Eye (tissue), 1 donor: ENCODE measurements at regions not wholly inside any gene's neighbourhood (a gene's known extent, or its start where the extent isn't known, plus 50 kb on each side); places are given as distances from the start of the nearest gene placed in this dataset.
A peak's percentile ranks its signal among the peaks of the same experiment; 100 is the strongest.

Source experiments
- DNase-seq: peaks from one replicate; pipeline ENCODE4 v3.0.0-alpha.2; 2015

DNA sequence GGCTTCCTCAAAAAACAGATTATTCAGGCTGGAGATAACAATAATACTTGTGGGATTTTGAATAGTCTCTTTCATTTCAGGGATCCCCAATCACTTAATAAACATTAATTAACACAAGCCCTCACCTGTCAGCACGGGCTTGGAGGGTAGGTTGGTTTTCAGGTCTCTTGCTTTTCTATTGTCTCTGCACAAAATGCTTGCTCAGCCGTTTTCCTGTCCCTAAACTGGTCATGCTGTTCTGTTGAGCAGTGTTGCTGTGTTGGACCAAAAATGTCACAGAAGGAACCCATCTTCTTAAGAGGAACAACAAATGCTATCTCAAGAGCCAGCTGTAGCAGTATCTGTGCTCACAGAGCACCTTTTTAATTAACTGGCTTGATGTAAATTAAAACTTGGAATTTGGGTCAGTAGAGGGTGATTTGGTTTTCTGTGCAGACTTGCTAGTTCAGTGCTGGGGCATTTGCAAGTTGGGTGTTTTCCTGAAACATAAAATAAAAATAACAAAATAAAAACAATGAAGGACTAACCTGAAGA is 231.8 kb upstream of the CRY1 start:
- no peak for DNase-seq

DNA sequence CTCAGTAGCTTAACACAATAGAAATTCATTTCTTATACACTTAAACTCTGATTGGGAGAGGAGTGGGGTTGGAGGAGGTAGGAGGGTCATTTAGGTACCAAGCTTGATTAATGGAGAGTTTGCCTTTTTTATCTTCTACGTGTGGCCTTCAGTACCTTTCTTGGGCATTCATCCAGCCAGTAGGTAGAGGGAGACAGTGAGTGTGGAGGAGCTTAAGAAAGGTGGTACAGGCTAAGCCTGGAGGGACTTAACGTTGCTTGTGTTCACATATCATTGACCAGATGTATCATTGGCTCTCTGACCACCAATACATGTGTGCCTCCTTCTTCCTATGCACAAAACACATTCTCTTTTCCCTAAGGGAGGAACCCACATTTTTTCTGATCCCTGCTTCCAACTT is 232.9 kb upstream of the CRY1 start:
- no peak for DNase-seq

DNA sequence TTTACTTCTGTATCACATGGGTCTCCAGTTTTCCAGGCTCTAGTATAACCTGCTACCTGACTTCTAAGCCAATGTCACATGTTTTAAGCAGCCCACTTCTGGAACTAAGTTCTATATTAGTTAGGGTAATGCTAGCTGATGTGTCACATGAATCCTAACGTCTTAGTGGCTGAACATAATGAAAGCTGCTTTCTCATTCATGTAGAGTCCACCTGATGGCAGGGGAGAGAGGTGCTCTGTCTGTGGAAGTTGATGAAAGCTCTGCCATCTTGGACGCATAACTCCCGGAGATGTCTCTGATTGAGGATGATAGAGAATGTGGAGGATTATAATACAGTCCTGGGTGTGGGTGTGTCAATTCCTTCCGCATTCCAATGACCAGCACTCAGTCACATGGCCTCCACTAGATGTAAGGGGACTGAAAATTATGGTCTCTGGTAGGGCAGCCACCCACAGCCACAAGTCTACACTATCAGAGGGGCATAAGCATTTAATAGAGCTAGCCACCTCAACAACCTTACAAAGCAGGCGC is 234.4 kb upstream of the CRY1 start:
- no peak for DNase-seq

DNA sequence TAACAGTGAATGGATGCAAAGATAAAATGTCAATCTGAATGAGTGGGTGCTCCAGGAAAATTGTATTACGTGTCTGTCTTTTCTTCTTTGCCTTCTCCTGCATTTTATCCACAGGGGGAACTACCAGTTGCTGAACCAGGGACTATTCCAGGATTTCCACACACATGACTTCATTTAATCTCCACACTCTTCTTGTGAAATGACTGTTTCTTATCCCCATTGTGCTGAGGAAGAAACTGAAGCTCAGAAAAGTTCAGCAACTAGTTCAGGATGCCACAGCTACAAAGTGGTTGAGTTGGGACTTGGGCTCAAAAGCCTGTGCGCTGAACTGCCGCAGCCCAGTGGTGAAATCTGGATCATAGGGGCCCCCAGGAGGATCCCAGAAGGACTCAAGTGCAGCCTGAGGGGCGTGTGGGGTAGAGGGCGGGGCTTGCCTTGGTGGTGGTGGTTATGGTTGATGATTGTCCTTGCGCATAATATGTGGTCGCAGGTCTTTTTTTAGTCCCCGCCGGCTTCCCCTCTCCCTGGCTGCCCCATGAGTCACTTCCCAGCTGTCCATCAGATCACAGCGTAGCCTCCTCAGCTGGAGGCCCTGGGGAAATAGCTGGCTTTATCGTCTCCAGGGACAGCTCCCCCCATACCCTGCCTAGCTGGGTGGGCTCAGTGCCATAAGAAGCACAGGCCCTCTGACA is 235.2 kb upstream of the CRY1 start:
- no peak for DNase-seq

DNA sequence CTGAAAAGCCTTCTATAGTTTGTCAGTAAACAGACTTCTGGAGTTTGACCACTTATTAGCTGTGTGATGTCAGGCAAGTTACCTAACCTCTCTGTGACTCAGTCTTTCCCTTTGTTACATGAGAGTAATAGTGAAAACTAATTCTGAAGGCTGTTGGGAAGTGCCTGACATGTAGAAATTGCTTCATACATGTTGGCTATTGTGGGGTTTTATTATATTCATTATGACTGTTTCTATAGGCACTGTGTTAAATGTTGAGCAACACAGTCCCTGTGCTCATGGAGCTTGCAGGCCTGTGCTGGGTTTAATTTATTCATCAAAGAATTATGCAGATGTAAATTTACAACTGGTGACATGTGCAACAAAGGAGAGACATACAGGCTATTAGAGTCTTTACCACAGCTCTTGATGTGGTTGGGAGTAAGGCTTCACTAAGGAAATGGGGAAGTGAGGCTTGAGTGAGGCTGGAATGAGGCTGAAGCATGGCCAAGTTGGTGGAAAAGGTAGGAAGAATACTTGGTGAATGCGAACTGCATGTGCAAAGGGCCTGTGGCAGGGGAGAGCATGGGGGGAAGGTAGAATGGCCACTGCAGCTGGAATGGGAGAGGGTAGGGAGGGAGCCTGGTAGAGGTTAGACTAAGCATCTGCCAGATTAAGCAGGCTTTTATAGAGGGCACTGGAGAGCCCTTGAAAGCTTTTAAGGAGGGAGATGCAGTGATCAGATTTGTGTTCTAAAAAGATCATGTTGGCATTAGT is 236.4 kb upstream of the CRY1 start:
- no peak for DNase-seq

DNA sequence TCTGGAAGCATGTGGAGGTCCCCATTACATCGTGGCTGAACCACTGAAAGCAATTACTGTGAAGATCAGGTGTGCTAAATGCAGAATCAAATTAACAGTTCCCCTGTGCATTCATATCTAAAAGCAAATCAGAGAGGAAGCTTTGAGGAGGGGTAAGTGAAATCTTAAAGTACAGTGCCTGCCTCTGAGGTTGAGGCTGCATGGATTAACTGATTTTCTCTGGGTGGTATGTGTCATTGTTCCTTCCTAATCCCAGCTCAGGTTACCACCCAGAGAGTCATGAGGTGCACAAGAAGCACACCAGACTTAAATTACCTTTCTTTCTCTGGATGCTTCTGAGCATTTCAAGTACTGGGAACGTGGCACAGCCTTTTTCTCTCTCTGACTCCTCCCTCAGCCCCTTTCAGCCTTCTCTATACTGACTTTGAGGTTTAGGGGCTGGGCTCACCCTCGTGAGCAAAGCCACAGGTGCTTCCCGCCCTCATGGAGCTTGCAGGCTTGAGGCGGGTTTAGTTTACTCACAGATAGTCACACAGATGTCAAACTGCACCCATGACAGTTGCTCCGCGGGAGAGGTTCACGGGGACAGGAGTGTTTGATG is 237.6 kb upstream of the CRY1 start:
- DNase-seq, result no peak

DNA sequence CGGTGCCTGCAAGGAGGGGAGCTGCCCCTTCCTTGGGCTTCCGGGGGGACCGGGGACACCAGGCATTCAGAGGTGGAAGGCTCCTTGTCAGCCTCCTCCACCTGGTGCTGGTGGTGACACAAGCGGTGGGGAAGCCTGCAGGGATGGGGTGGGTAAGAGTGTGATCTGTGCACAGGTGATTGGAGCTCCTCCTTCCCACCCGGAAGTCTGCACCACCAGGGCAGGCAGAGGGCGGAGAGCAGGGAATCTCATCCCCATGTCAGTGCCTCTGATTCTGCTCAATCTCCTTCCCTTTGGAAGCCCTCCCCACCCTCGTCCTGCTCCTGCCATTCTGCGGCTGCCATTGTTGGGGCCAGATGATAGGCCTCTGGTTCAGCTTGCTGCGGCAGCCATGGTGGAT is 238.1 kb upstream of the CRY1 start:
- no peak for DNase-seq

DNA sequence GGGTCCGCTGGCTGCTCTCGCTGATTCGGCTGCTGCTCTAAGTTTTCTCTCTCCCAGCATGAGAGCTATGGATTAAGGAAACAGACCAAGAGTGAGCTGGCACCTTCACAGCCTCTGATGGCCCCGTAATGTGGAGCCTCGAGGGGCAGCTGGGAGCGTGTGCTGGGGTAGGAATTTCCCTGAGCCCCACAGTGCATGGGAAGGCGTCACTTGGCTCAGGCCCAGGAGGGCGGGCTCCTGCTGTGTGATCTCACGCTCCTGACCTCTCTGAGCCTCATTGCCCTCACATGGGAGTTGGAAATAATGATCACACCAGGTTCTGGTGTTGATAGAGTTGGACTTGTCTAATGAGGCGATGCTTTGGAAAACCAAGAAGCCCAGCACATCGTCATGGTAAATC is 238.6 kb upstream of the CRY1 start:
- no peak for DNase-seq

DNA sequence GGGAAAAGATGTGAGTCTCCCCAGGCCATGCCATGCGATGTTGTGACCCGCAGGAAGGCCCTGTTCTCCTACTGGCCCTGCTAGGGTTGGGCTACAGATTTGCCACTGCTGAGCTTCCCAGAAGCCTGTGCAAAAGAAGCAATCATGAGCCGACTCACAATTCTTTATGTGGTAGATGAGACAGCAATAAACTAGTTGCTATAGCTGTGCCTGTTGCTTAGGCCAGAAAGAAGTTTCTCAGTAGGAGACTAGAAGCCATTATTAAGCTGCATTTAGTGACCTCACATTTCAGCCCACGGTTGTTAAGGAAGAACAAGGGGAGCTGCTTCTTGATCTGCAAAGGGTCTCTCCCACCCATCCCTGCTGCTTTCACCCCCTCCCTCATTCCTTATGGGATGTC is 239.4 kb upstream of the CRY1 start:
- DNase-seq, result no peak

DNA sequence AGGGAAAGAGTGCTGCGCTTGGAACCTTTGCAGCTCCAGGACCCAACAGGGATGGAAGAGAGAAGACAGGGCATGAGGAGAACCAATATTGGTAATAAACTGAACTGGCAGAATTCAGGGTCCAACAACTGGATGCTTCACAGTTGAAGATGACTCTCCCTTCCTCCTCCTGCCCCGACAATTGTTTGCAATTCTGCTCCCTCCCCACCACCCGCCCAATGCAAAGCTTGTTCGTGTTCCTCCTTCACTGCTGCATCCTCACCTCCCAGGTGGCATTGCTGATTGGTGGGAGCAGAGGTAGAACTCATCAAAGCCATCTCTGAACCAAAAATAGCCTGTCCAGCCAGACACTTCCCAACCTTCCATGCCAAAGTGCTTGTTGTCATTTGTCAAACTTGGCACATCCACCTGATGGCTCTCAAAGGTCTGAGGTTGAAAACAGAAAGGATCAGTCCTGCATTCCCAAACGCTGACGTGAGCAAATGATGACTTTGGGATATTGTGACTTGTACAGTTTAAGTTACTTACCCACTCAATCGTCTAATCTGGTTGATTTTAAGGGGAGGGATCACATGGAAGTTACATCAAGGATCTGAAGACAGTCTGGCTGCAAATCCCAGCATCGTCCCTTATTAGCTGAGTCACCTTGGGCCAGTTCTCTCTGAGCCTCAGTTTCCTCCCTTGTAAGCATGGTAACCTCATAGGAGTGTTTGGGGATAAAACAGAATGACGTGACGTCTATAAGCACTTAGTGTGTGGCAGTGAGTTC is 242.6 kb upstream of the CRY1 start:
- no peak for DNase-seq

DNA sequence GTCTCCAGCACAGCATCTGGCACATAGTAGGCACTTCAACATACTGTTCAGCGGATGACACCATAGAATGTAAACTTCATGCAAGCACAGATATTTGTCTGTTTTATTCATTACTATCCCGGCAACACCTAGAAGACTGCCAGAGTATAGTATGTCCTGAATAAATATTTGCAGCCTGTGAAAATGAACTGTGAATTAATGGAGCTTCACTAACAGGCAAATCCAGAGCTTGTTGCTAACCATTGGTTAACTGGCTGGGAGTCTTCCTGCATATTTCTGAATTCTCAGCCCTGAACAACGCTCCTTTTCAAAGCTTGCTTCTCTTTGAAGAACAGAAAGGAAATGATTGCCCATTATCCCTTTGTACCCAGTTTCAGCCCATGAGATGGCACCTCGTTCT is 243.3 kb upstream of the CRY1 start:
- DNase-seq, result no peak

DNA sequence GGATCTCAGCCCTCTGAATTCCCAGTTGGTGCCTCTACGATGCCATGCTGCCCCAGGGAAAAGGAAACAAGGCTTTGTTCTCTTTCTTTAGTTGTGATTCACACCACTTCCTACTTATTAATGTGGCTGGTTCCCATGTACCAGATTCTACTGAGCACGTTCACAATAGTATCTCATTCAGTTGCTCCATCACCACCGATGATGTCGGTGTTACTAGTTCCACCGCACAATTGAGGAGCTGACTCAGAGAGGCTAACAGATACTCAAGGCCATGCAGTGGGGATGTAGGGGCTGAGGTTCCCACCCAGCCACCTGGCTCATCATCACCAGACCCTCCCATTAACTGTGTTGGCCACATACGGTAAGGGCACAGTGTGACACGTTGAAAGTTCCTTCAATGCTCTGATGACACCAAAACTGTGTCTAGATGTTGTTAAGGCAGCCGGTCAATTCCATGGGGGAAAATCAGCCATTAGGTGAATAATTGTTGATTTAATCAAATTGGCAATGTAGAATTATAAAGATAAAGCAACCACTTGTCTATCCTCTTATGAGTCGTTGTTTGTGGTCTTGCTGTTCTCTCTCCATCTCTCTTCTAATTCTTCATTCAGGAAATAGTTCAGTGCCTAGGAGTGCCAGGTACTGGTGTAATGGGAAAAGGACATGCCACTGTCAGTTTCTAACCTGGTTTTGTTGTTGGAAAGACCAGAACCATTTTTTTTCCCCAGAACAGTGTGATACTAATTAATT is 244.2 kb upstream of the CRY1 start:
- no peak for DNase-seq

DNA sequence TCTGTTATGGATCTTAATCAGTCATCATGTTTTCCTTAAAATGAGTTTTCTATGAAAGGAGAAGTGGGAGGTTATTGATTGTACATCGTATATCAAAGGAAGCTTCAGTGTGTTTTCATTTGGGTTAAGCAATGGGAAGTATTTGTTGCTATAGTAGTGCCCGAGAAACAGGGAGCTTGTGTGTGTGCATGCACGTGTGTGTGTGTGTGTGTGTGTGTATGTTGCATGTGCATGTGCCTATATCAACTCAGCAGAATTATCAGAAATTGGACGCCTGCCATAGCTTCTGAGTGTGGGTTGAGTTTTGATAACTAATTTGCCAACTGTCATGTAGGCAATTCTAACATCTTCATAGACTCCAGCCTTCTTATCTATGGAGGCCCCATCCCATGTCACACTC is 246.1 kb upstream of the CRY1 start:
- no peak for DNase-seq

DNA sequence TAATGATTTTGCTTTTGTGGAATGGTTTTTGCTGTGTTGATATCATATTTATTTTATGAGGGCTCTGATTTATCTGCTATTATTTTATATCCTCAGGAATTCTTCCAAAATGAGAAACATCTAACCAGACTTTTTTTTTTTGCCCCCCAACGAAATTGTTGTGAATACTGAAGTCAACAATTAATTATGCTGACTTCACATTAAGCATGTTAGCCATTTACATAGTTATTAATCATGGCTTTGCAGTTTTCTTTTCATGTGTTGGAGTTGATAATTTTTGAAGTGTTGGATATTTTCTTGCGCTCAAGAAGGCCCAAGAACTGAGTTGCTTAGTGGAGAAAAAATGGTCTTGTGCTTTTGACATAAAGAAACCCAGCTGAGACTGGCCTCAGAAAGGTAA is 246.6 kb upstream of the CRY1 start:
- DNase-seq, result no peak

DNA sequence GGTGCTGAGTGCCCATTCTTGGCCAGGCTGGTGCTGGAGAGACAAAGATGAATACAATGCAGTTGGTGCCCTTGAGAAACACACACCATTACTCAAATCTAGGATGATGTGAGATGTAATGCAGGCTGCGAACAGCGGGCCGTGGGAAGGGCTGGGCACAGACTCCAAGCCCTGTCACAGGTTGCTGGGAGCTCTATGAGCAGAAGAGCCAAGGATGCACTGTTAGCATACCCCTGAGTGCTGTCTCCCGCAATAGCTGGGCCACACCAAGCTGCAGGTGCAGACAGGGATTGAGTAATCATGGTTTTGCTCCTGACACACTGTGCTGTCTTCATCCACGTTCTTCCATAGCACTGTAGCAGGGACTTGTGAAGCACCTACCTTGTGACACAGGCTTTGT is 247.5 kb upstream of the CRY1 start:
- DNase-seq, result no peak

DNA sequence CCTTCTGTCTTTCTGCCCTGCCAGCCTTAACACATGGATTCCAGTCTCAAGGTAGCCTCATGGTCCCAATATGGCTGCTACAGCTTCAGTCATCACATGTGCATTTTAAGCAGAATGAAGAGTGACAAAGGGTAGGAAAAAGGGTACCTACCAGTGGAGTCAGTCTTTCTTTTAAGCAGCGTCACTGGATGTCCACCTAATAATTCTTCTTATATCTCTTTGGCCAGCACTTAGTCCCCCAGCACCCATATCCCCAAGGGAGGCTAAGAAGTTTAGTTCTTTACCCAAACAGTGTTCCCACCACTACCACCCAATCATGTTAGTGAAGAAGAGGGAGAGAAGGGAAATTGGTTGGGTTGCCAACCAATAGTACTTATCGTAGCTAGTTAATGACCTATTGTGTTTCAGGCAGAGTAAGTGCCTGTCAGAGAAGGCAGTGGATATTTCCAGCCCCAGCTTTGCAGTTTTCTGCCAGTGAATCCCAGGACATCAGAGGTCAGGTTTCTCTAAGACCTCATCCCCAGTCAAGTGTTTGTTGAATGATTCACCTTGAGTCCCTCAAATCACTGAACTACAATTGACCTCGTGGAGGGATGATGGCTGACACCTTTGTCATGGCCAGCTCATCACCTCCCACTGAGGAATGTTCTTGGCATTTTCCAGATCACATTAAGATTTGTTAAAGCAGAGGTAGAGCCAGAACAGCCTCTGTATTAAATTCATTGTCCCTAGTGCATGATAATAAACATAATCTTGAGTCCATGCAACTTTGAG is 250.9 kb upstream of the CRY1 start:
- DNase-seq, result no peak

DNA sequence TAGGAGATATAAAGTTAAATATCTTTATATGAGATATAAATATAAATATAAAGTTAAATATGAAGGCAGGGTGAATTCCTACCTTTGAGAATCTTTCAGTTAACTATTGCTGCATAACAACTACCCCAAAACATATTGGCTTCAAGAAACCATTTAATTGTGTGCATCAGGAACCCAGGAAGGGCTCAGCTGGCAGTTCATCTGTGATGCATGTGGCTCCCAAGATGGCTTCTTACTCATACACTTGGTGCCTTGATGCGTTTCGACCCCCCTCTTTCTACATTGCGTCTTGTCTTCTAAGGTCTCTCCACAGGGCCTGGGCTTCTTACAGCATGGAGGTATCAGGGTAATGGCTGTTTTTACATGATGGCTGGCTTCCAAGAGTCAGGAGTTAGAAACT is 253.9 kb upstream of the CRY1 start:
- no peak for DNase-seq

DNA sequence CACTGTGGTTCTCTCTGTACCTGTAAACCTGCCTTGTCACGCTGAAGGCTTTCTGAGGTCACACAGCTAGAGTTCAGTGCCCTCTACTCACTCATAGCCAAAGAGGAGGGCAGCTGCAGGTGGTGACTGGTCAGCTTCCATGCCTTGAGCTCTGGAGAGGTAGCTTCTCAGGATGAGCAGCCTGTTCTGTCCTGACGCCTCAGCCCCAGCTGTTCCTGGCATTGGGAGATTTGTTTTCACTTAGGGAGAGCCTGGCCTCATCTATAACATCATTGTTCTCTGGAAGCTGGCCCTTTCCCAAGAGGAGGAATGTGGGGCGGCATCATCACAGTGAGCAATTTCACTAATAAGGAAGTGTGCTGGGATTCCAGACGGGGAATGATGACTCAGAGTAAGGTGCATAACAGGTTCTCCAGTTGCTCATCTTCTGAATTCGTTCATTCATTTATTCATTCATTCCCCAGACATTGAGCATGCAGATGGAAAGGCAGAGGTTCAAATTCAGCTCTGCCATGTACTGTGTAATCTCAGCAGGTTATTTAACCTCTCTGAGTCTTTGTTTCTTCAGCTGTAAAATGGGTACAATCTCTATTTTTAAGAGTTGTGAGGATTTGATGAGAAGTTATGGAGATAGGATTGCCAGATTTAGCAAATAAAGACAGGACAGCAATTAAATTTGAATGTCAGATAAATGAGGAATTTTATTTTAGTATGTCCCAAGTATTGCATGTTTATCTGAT is 255.8 kb upstream of the CRY1 start:
- peak; percentile 76 for DNase-seq

DNA sequence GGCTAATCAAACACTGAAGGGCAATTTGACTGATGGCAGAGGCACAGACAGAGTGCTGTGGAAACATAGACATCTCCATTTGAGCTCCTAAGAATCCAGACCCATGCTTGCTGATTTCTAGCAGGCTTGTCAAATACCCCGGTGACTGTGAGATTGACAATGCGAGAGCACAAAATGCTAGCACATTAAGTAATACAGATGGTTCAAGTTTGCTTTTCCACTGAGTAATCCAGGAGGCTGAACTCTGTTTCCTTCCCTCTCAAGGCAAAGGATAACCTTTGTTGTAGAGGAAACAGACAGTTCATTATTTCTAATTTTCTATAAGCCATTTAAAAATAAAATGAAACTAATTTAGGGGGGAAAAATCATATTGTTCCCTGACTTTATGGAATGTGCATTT is 256.5 kb upstream of the CRY1 start:
- DNase-seq, result no peak

DNA sequence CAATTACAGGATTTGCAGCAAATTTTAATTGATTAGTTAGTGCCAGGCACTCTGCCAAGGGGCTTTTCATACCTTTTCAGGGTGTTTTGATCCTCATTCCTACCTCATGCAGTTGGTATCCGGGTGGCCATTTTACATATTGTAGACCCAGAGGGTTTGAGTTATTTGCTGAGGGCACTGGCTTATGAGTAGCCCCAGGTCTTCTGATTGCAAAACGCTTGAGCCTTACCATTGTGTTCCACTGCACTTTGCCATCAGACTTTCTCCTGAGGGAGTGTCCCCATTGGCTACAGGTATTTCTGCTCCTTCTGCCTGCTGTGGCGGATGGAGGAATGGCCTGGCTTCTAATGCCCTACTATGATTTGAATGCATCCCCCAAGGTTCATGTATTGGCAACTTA is 257.8 kb upstream of the CRY1 start:
- no peak for DNase-seq

DNA sequence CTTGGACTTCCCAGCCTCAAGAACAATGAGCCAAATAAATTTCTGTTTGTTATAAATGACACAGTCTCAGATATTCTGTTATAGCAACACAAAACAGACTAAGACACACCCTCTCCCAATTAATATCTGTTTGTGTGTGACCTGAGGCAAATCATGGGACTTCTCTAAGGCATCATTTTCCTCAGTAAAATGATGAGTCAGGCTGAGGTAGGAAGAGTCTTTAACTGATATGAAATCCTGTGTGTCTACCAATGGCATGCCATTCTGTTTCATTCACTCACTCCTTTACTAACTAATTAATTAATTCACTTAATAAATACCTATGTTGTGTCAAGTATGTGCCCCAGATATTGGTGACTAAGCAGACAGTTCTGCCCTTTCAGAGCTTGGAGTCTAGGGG is 258.4 kb upstream of the CRY1 start:
- DNase-seq, result no peak
